Sigmoid colon (tissue), 4 donors: ENCODE measurements at regions not wholly inside any gene's neighbourhood (a gene's known extent, or its start where the extent isn't known, plus 50 kb on each side); places are given as distances from the start of the nearest gene placed in this dataset.

Source experiments
- CTCF ChIP-seq, 4 experiments: fragments of 450-650 bp in 3 of 4; fragments of 200-600 bp in 1 of 4; IDR thresholded peaks; one replicate each; pipeline ENCODE4 v1.5.1; 2016 to 2019; ENCODE audit warnings: antibody characterized with exemption in 4 of 4, mild to moderate bottlenecking in 3 of 4, moderate library complexity in 2 of 4
- EP300 ChIP-seq, 4 donors: sonication (generic); formaldehyde crosslinking; IDR thresholded peaks; one replicate each; pipeline ENCODE4 v1.6.1; 2017; ENCODE audit warnings: antibody characterized with exemption in 4 of 4
- POLR2A ChIP-seq, 2 donors: fragments of 450-650 bp; IDR thresholded peaks; one replicate each; pipeline ENCODE4 v1.6.1; 2016; ENCODE audit warnings: antibody characterized with exemption in 2 of 2, mild to moderate bottlenecking in 2 of 2, moderate library complexity in 2 of 2
- POLR2AphosphoS5 ChIP-seq, 4 donors: sonication (generic); formaldehyde crosslinking; IDR thresholded peaks; one replicate each; pipeline ENCODE4 v1.6.1; 2017; ENCODE audit warnings: antibody characterized with exemption in 4 of 4

- TF ChIP-seq POLR2AphosphoS5 (IDR thresholded peaks at IDR 0.05) (no peak), EP300 (IDR thresholded peaks at IDR 0.05) (no peak), CTCF (IDR thresholded peaks at IDR 0.05) (no peak), POLR2A (IDR thresholded peaks at IDR 0.05) (no peak)
Measured at GRCh38 chr12:71283883-71284282, 126.1 kb upstream of the TSPAN8 start.
